Peyer's patch (tissue), 4 donors: ENCODE measurements at regions not wholly inside any gene's neighbourhood (a gene's known extent, or its start where the extent isn't known, plus 50 kb on each side); places are given as distances from the start of the nearest gene placed in this dataset.

Experiments used
- CTCF ChIP-seq, 6 experiments: fragments of 450-650 bp in 4 of 6; fragments of 200-600 bp in 2 of 6; sonication (generic) in 1 of 6; IDR thresholded peaks; one replicate each; pipeline ENCODE4 v1.5.1; 2017 to 2019; ENCODE audit warnings: antibody characterized with exemption in 6 of 6, mild to moderate bottlenecking in 3 of 6, moderate library complexity in 1 of 6
- POLR2A ChIP-seq, 2 donors: fragments of 450-650 bp; IDR thresholded peaks; one replicate each; pipeline ENCODE4 v1.5.1; 2017; ENCODE audit warnings: antibody characterized with exemption in 2 of 2, mild to moderate bottlenecking in 2 of 2, moderate library complexity in 2 of 2

- TF ChIP-seq CTCF (IDR thresholded peaks at IDR 0.05) (no peak), POLR2A (IDR thresholded peaks at IDR 0.05) (no peak)
These were observed 158.8 kb upstream of the SPRY2 start for GRCh38 chr13:80499536-80500290.
